H9 (cell line): ENCODE measurements at regions not wholly inside any gene's neighbourhood (a gene's known extent, or its start where the extent isn't known, plus 50 kb on each side); places are given as distances from the start of the nearest gene placed in this dataset.

Source experiments
- DNase-seq: peaks from one replicate; pipeline ENCODE4 v3.0.0-alpha.2; 2017
- H2AFZ ChIP-seq: one replicate; pipeline ENCODE4 v1.6.1; 2013; ENCODE audit warnings: mild to moderate bottlenecking, low read length, control low read depth, moderate library complexity
- H2AK5ac ChIP-seq: 2 replicates; pipeline ENCODE4 v1.6.1; 2013; ENCODE audit warnings: low read length, control low read depth, mixed read lengths; ENCODE audit not compliant: insufficient read length
- H2BK120ac ChIP-seq: one replicate; pipeline ENCODE4 v1.6.1; 2013; ENCODE audit warnings: low read depth, mild to moderate bottlenecking, low read length, control low read depth, inconsistent platforms; ENCODE audit not compliant: poor library complexity, severe bottlenecking
- H2BK12ac ChIP-seq: 2 replicates; pipeline ENCODE4 v1.6.1; 2013; ENCODE audit warnings: low read length, control low read depth, mixed read lengths, low read depth; ENCODE audit not compliant: insufficient read length
- H2BK15ac ChIP-seq: 2 replicates; pipeline ENCODE4 v1.6.1; 2013; ENCODE audit warnings: low read depth, low read length, control low read depth
- H2BK20ac ChIP-seq: one replicate; pipeline ENCODE4 v1.6.1; 2013; ENCODE audit warnings: low read depth, mild to moderate bottlenecking, low read length, control low read depth, inconsistent platforms; ENCODE audit not compliant: poor library complexity, severe bottlenecking
- H2BK5ac ChIP-seq: 2 replicates; pipeline ENCODE4 v1.6.1; 2013; ENCODE audit warnings: low read length, control low read depth, mixed read lengths; ENCODE audit not compliant: insufficient read length
- H3K14ac ChIP-seq: 2 replicates; pipeline ENCODE4 v1.6.1; 2013; ENCODE audit warnings: low read length, control low read depth; ENCODE audit not compliant: insufficient read depth
- H3K18ac ChIP-seq: 2 replicates; pipeline ENCODE4 v1.6.1; 2013; ENCODE audit warnings: low read depth, mild to moderate bottlenecking, mixed read lengths, low read length, control low read depth; ENCODE audit not compliant: insufficient read length
- H3K23ac ChIP-seq: 2 replicates; pipeline ENCODE4 v1.6.1; 2013; ENCODE audit warnings: low read length, control low read depth, mixed read lengths, low read depth; ENCODE audit not compliant: insufficient read length
- H3K23me2 ChIP-seq: 2 replicates; pipeline ENCODE4 v1.6.1; 2013; ENCODE audit warnings: low read depth, mild to moderate bottlenecking, mixed read lengths, low read length, control low read depth; ENCODE audit not compliant: insufficient read length, poor library complexity, severe bottlenecking
- H3K27ac ChIP-seq: 2 replicates; pipeline ENCODE4 v1.5.1; 2013; ENCODE audit warnings: low read length, control low read depth, mixed read lengths, low read depth; ENCODE audit not compliant: insufficient read length
- H3K27me3 ChIP-seq: 2 replicates; pipeline ENCODE4 v1.6.1; 2013; ENCODE audit warnings: low read length, control low read depth, inconsistent platforms; ENCODE audit not compliant: insufficient read depth
- H3K4ac ChIP-seq: 2 replicates; pipeline ENCODE4 v1.6.1; 2013; ENCODE audit warnings: low read depth, mild to moderate bottlenecking, control low read depth, inconsistent platforms, low read length, moderate library complexity
- H3K4me1 ChIP-seq: 2 replicates; pipeline ENCODE4 v1.6.1; 2013; ENCODE audit warnings: low read length, control low read depth, inconsistent platforms; ENCODE audit not compliant: insufficient read depth
- H3K4me2 ChIP-seq: 2 replicates; pipeline ENCODE4 v1.6.1; 2013; ENCODE audit warnings: low read length, control low read depth, mixed read lengths; ENCODE audit not compliant: insufficient read length, insufficient read depth
- H3K56ac ChIP-seq: 2 replicates; pipeline ENCODE4 v1.6.1; 2013; ENCODE audit warnings: low read depth, mild to moderate bottlenecking, mixed read lengths, low read length, control low read depth; ENCODE audit not compliant: insufficient read length
- H3K79me1 ChIP-seq: 2 replicates; pipeline ENCODE4 v1.6.1; 2013; ENCODE audit warnings: low read depth, mild to moderate bottlenecking, moderate library complexity, low read length, control low read depth, inconsistent platforms; ENCODE audit not compliant: insufficient read depth, poor library complexity, severe bottlenecking
- H3K79me2 ChIP-seq: 2 replicates; pipeline ENCODE4 v1.6.1; 2013; ENCODE audit warnings: low read length, control low read depth, inconsistent platforms; ENCODE audit not compliant: insufficient read depth
- H3K9ac ChIP-seq: 2 replicates; pipeline ENCODE4 v1.6.1; 2013; ENCODE audit warnings: low read length, control low read depth, mixed read lengths; ENCODE audit not compliant: insufficient read length; ENCODE audit errors: extremely low read depth
- H3K9me3 ChIP-seq: one replicate; pipeline ENCODE4 v1.6.1; 2013; ENCODE audit warnings: low read depth, low read length, inconsistent platforms; ENCODE audit not compliant: control insufficient read depth
- H3T11ph ChIP-seq: one replicate; pipeline ENCODE4 v1.6.1; 2013; ENCODE audit warnings: mild to moderate bottlenecking, low read length, control low read depth, inconsistent platforms
- H4K20me1 ChIP-seq: one replicate; pipeline ENCODE4 v1.6.1; 2013; ENCODE audit not compliant: control insufficient read depth, insufficient read length, insufficient read depth
- H4K5ac ChIP-seq: 2 replicates; pipeline ENCODE4 v1.6.1; 2013; ENCODE audit warnings: low read depth, mild to moderate bottlenecking, mixed read lengths, low read length, control low read depth; ENCODE audit not compliant: insufficient read length
- H4K8ac ChIP-seq: replicated peaks from 2 replicates; pipeline ENCODE4 v1.6.1; 2013; ENCODE audit warnings: low read length, control low read depth, mixed read lengths, low read depth; ENCODE audit not compliant: insufficient read length
- H4K91ac ChIP-seq: 2 replicates; pipeline ENCODE4 v1.6.1; 2013; ENCODE audit warnings: low read depth, mild to moderate bottlenecking, moderate library complexity, mixed read lengths, low read length, control low read depth; ENCODE audit not compliant: insufficient read length
- H3K27ac Mint-ChIP-seq, 3 experiments: 2 replicates in 2 of 3; 3 replicates in 1 of 3; pipeline ENCODE4 v1.8.0; 2020 to 2021; ENCODE audit warnings: mixed read lengths in 3 of 3, mild to moderate bottlenecking in 1 of 3, moderate library complexity in 1 of 3
- H3K27me3 Mint-ChIP-seq: 2 replicates; pipeline ENCODE4 v1.8.0; 2021; ENCODE audit warnings: low read depth, mild to moderate bottlenecking, moderate library complexity, mixed read lengths
- H3K36me3 Mint-ChIP-seq, 3 experiments: 2 replicates in 2 of 3; 3 replicates in 1 of 3; pipeline ENCODE4 v1.8.0; 2020 to 2021; ENCODE audit warnings: low read depth in 3 of 3, mixed read lengths in 3 of 3; ENCODE audit not compliant: insufficient read depth in 1 of 3
- H3K4me1 Mint-ChIP-seq, 2 experiments: 2 replicates each; pipeline ENCODE4 v1.8.0; 2020; ENCODE audit warnings: mixed read lengths in 2 of 2
- H3K4me3 Mint-ChIP-seq, 2 experiments: 2 replicates in 1 of 2; 3 replicates in 1 of 2; pipeline ENCODE4 v1.8.0; 2020 to 2021; ENCODE audit warnings: mild to moderate bottlenecking in 2 of 2, mixed read lengths in 2 of 2, moderate library complexity in 1 of 2
- H3K9me3 Mint-ChIP-seq, 2 experiments: 2 replicates in 1 of 2; 3 replicates in 1 of 2; pipeline ENCODE4 v1.8.0; 2020; ENCODE audit warnings: mild to moderate bottlenecking in 2 of 2, mixed read lengths in 2 of 2, moderate library complexity in 1 of 2
- WGBS: extraction: QIAGEN DNeasy Blood & Tissue Kit; methylation state at CpG from one replicate; pipeline ENCODE4 v1.1.7; 2013; ENCODE audit warnings: missing lambda C conversion rate, low lambda C conversion rate, mixed read lengths; ENCODE audit not compliant: insufficient read length; ENCODE audit errors: extremely low coverage; 5-methylcytosine and 5-hydroxymethylcytosine counted together
- TF ChIP-seq, protein P1 (sequence below): fragments of 200-600 bp; sonication (generic); conservative IDR thresholded peaks from 3 replicates; pipeline ENCODE4 v1.8.0; 2021; ENCODE audit warnings: antibody characterized with exemption, mild to moderate bottlenecking

DNA sequence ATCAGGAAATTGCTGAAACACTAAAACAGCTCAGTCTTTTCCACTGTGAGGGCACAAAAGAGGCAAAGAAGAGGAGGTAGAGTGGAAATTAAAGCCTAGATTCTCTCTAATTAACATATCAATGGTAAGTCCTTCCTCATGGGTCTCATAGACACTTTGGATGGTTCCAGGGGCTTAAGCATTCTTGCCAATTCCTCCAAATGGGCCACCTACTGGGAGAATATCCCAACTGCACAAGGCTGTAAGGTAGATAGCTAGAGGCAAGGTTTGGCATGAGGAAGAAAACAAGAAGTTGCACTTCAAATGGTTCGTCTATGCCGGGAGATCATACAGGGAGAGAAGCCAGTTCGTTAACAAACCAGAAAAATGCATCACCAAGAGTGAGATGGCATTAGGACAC, 107.6 kb upstream of the KHDRBS2 start:
- 0 out of 7 replicates have a peak, but pooled peaks cover 0 to 4% (median 0%) of the 10 kb centered on the region in 3 experiments for H3K36me3 Mint-ChIP-seq
- Histone ChIP-seq H3K9ac (no peak overlapping the region), H2BK120ac (no peak overlapping the region), H2AK5ac (no peak overlapping the region), H4K91ac (no peak overlapping the region), H3K23me2 (no peaks in the 10 kb centered on the region), H2BK15ac (no peak overlapping the region), H3T11ph (no peak overlapping the region), H4K20me1 (no peaks in the 10 kb centered on the region), H3K79me1 (no peaks in the 10 kb centered on the region), H3K23ac (no peak overlapping the region), H3K9me3 (no peaks in the 10 kb centered on the region), H2BK12ac (no peak overlapping the region), H3K18ac (no peak overlapping the region), H3K4me1 (no peaks in the 10 kb centered on the region), H3K27me3 (no peaks in the 10 kb centered on the region), H2BK20ac (no peak overlapping the region), H3K4ac (no peak overlapping the region), H4K5ac (no peak overlapping the region), H3K4me2 (no peak overlapping the region), H3K56ac (no peak overlapping the region), H3K27ac (no peak overlapping the region), H2BK5ac (no peak overlapping the region), H4K8ac (no peak overlapping the region), H2AFZ (no peak overlapping the region), H3K14ac (no peak overlapping the region), H3K79me2 (no peaks in the 10 kb centered on the region)
- TF ChIP-seq, protein P1, sequence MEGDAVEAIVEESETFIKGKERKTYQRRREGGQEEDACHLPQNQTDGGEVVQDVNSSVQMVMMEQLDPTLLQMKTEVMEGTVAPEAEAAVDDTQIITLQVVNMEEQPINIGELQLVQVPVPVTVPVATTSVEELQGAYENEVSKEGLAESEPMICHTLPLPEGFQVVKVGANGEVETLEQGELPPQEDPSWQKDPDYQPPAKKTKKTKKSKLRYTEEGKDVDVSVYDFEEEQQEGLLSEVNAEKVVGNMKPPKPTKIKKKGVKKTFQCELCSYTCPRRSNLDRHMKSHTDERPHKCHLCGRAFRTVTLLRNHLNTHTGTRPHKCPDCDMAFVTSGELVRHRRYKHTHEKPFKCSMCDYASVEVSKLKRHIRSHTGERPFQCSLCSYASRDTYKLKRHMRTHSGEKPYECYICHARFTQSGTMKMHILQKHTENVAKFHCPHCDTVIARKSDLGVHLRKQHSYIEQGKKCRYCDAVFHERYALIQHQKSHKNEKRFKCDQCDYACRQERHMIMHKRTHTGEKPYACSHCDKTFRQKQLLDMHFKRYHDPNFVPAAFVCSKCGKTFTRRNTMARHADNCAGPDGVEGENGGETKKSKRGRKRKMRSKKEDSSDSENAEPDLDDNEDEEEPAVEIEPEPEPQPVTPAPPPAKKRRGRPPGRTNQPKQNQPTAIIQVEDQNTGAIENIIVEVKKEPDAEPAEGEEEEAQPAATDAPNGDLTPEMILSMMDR: peak; percentile 53
- H3K4me3 Mint-ChIP-seq: no peak overlapping the region
- WGBS: no CpG with 5 or more reads among the region's 3 CpGs
- H3K9me3 Mint-ChIP-seq: peaks cover 5 to 6% of the 10 kb centered on the region in 2 experiments; a peak in 2 of 5 replicates
- peak overlapping the region in 1 of 3 experiments; percentile 34; a peak in 1 of 7 replicates for H3K27ac Mint-ChIP-seq
- peak; percentile 43 for DNase-seq
- H3K27me3 Mint-ChIP-seq: no peaks in the 10 kb centered on the region
- peaks cover 14 to 15% of the 10 kb centered on the region in 2 experiments for H3K4me1 Mint-ChIP-seq
